ENCODE measurements at regions not wholly inside any gene's neighbourhood (a gene's known extent, or its start where the extent isn't known, plus 50 kb on each side); places are given as distances from the start of the nearest gene placed in this dataset.

GRCh38 chr18:24735624-24736231, 275.3 kb downstream of the HRH4 start:
- Histone ChIP-seq H3K4me3 (ENCODE audit: low read depth in 2 of 2, low read length in 2 of 2) (no peak overlapping the region), H3K9me3 (ENCODE audit: control insufficient read depth, insufficient read depth, low read depth, low read length) (no peaks in the 10 kb centered on the region), H3K27me3 (ENCODE audit: control insufficient read depth, insufficient read depth, low read length) (peaks cover 10% of the 10 kb centered on the region; the same call in 1 of the 2 replicates), H3K36me3 (ENCODE audit: control insufficient read depth, insufficient read depth, low read length) (no peaks in the 10 kb centered on the region), H3K4me1 (ENCODE audit: control insufficient read depth, insufficient read depth, low read length) (no peaks in the 10 kb centered on the region), H3K27ac (ENCODE audit: low read length) (no peak overlapping the region)
- BruUV-seq (replicated peaks) = no TSS peak
- intact Hi-C loops (cut with micrococcal nuclease; ENCODE audit: unreplicated experiment) (no loop called here), in situ Hi-C loops (cut with HindIII; ENCODE audit: low pct_unique_long_range_greater_than_20kb, low sequenced_read_pairs) (no loop called here)
- POLR2A ChIA-PET = no interaction called here
- TF ChIP-seq SIN3A (IDR thresholded peaks at IDR 0.05; ENCODE audit: borderline replicate concordance, insufficient read depth, low read depth, low read length) (no peak), TCF7L2 (IDR thresholded peaks at IDR 0.05; ENCODE audit: low read depth, low read length) (no peak), REST (IDR thresholded peaks at IDR 0.05; ENCODE audit: insufficient read depth in 1 of 2, low read depth in 2 of 2, low read length in 1 of 2) (no peak)
- no peak for DNase-seq (ENCODE audit: low read depth, low spot score)
- ATAC-seq = no peak
- CTCF ChIA-PET = no interaction called here

GRCh38 chr18:24736662-24737330, 276.4 kb downstream of the HRH4 start:
- ATAC-seq (no peak), DNase-seq (ENCODE audit: low read depth, low spot score) (no peak)
- Histone ChIP-seq H3K4me3 (ENCODE audit: low read depth in 2 of 2, low read length in 2 of 2) (no peak overlapping the region), H3K4me1 (ENCODE audit: control insufficient read depth, insufficient read depth, low read length) (no peaks in the 10 kb centered on the region), H3K27ac (ENCODE audit: low read length) (no peak overlapping the region), H3K36me3 (ENCODE audit: control insufficient read depth, insufficient read depth, low read length) (no peaks in the 10 kb centered on the region), H3K9me3 (ENCODE audit: control insufficient read depth, insufficient read depth, low read depth, low read length) (no peaks in the 10 kb centered on the region), H3K27me3 (ENCODE audit: control insufficient read depth, insufficient read depth, low read length) (peaks cover 10% of the 10 kb centered on the region; the same call in 1 of the 2 replicates)
- no TSS peak for BruUV-seq (replicated peaks)
- POLR2A ChIA-PET = no interaction called here
- in situ Hi-C loops (cut with HindIII; ENCODE audit: low pct_unique_long_range_greater_than_20kb, low sequenced_read_pairs) = no loop called here
- intact Hi-C loops (cut with micrococcal nuclease; ENCODE audit: unreplicated experiment) = no loop called here
- CTCF ChIA-PET = no interaction called here
- TF ChIP-seq POLR2AphosphoS5 (IDR thresholded peaks at IDR 0.05; ENCODE audit: low read depth, low read length) = no peak
- TF ChIP-seq REST (IDR thresholded peaks at IDR 0.05; ENCODE audit: insufficient read depth in 1 of 2, low read depth in 2 of 2, low read length in 1 of 2) = no peak
- no peak for TF ChIP-seq SIN3A (IDR thresholded peaks at IDR 0.05; ENCODE audit: borderline replicate concordance, insufficient read depth, low read depth, low read length)
- no peak for TF ChIP-seq TCF7L2 (IDR thresholded peaks at IDR 0.05; ENCODE audit: low read depth, low read length)
- TF ChIP-seq CTCF (IDR thresholded peaks at IDR 0.05) = no peak
